Epithelial cell of esophagus (primary cell): ENCODE measurements at regions not wholly inside any gene's neighbourhood (a gene's known extent, or its start where the extent isn't known, plus 50 kb on each side); places are given as distances from the start of the nearest gene placed in this dataset.

Source experiments
- DNase-seq: peaks from one replicate; pipeline ENCODE4 v3.0.0; 2010; ENCODE audit warnings: low read depth
- H3K4me3 ChIP-seq: 2 replicates; pipeline ENCODE4 v1.5.1; 2011; ENCODE audit warnings: mild to moderate bottlenecking, low read length, control low read depth
- CTCF ChIP-seq: IDR thresholded peaks from 2 replicates; pipeline ENCODE4 v1.5.1; 2011; ENCODE audit warnings: low read depth, mild to moderate bottlenecking, low read length, control low read depth, inconsistent platforms; ENCODE audit not compliant: insufficient read depth; ENCODE audit errors: missing control alignments

- no peak overlapping the region for H3K4me3 ChIP-seq
- DNase-seq, result peak; percentile 80
- no peak for TF ChIP-seq CTCF
Measured at GRCh38 chr1:234858722-234859121, 248.7 kb upstream of the IRF2BP2 start.

- no peak overlapping the region for H3K4me3 ChIP-seq
- TF ChIP-seq CTCF, result no peak
- no peak for DNase-seq
Measured at GRCh38 chr1:234856845-234857245, 246.9 kb upstream of the IRF2BP2 start.

- TF ChIP-seq CTCF, result no peak
- no peak for DNase-seq
- no peak overlapping the region for H3K4me3 ChIP-seq
Measured at GRCh38 chr1:234855851-234856250, 245.9 kb upstream of the IRF2BP2 start.

- no peak for DNase-seq
- no peak for TF ChIP-seq CTCF
- H3K4me3 ChIP-seq, result no peak overlapping the region
Measured at GRCh38 chr1:234854645-234855039, 244.7 kb upstream of the IRF2BP2 start.

GRCh38 chr1:234853906-234854644 is 244.1 kb upstream of the IRF2BP2 start:
- no peak overlapping the region for H3K4me3 ChIP-seq
- no peak for DNase-seq
- TF ChIP-seq CTCF, result no peak

GRCh38 chr1:234852659-234853058 is 242.7 kb upstream of the IRF2BP2 start:
- no peak for TF ChIP-seq CTCF
- H3K4me3 ChIP-seq, result no peak overlapping the region
- no peak for DNase-seq
